Esophagus squamous epithelium (tissue), 5 donors: ENCODE measurements at regions not wholly inside any gene's neighbourhood (a gene's known extent, or its start where the extent isn't known, plus 50 kb on each side); places are given as distances from the start of the nearest gene placed in this dataset.

Experiments used
- DNase-seq: peaks from one replicate; lab custom pipeline; 2025; lab: John Stamatoyannopoulos, UW
- H3K27ac ChIP-seq, 4 donors: fragments of 200-600 bp; sonication (generic); one replicate each; pipeline ENCODE4 v1.5.1; 2016 to 2019; ENCODE audit warnings: mild to moderate bottlenecking in 1 of 4
- H3K27me3 ChIP-seq, 4 donors: fragments of 200-600 bp; sonication (generic); 1 replicate in 3 of 4; 2 replicates in 1 of 4; pipeline versions ENCODE4 v1.5.1 to v1.6.0; 2017 to 2021; ENCODE audit warnings: antibody characterized with exemption in 1 of 4
- H3K36me3 ChIP-seq, 3 donors: fragments of 200-600 bp; sonication (generic); one replicate each; pipeline ENCODE4 v1.5.1; 2016 to 2019
- H3K4me1 ChIP-seq, 3 donors: fragments of 200-600 bp; sonication (generic); one replicate each; pipeline ENCODE4 v1.5.1; 2017 to 2019
- H3K4me3 ChIP-seq, 4 donors: fragments of 200-600 bp; sonication (generic); 1 replicate in 3 of 4; 2 replicates in 1 of 4; pipeline ENCODE4 v1.5.1; 2016 to 2019; ENCODE audit warnings: mild to moderate bottlenecking in 2 of 4, moderate library complexity in 1 of 4
- H3K9me3 ChIP-seq, 3 donors: fragments of 200-600 bp; sonication (generic); one replicate each; pipeline ENCODE4 v1.5.1; 2016 to 2019
- POLR2A ChIP-seq, 4 donors: fragments of 450-650 bp; IDR thresholded peaks; one replicate each; pipeline ENCODE4 v1.6.1; 2017; ENCODE audit warnings: antibody characterized with exemption in 4 of 4, mild to moderate bottlenecking in 4 of 4, moderate library complexity in 3 of 4
- WGBS, 2 donors: methylation state at CpG; one replicate each; pipeline ENCODE4 v1.1.5; 2018; 5-methylcytosine and 5-hydroxymethylcytosine counted together
- intact Hi-C: fragments of 100-400 bp; cut with DNase I; formaldehyde crosslinking; loops from one replicate; pipeline ENCODE4 v1.15.0; 2022
- TF ChIP-seq, protein P1 (sequence below), 6 experiments: fragments of 450-650 bp in 4 of 6; fragments of 200-600 bp in 2 of 6; sonication (generic) in 2 of 6; IDR thresholded peaks; one replicate each; pipeline ENCODE4 v1.5.1; 2016 to 2019; ENCODE audit warnings: antibody characterized with exemption in 6 of 6, mild to moderate bottlenecking in 4 of 6, moderate library complexity in 4 of 6
- donor health status: DM: yes; HTN: yes; CAD: no.

- H3K27me3 ChIP-seq: no peaks in the 10 kb centered on the region
- no peak overlapping the region for H3K4me3 ChIP-seq
- H3K4me1 ChIP-seq: no peaks in the 10 kb centered on the region
- intact Hi-C loops: no loop called here
- TF ChIP-seq, protein P1, sequence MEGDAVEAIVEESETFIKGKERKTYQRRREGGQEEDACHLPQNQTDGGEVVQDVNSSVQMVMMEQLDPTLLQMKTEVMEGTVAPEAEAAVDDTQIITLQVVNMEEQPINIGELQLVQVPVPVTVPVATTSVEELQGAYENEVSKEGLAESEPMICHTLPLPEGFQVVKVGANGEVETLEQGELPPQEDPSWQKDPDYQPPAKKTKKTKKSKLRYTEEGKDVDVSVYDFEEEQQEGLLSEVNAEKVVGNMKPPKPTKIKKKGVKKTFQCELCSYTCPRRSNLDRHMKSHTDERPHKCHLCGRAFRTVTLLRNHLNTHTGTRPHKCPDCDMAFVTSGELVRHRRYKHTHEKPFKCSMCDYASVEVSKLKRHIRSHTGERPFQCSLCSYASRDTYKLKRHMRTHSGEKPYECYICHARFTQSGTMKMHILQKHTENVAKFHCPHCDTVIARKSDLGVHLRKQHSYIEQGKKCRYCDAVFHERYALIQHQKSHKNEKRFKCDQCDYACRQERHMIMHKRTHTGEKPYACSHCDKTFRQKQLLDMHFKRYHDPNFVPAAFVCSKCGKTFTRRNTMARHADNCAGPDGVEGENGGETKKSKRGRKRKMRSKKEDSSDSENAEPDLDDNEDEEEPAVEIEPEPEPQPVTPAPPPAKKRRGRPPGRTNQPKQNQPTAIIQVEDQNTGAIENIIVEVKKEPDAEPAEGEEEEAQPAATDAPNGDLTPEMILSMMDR (IDR thresholded peaks at IDR 0.05): no peak
- no peak for TF ChIP-seq POLR2A (IDR thresholded peaks at IDR 0.05)
- no peaks in the 10 kb centered on the region for H3K36me3 ChIP-seq
- H3K9me3 ChIP-seq: peaks cover 0 to 5% (median 0%) of the 10 kb centered on the region in 3 donors
- no peak overlapping the region for H3K27ac ChIP-seq
- 82 to 87% methylated on average over 3 of the region's 3 CpGs for WGBS, 2 donors
- no peak for DNase-seq
These were observed 65.1 kb downstream of the SPRY4 start for GRCh38 chr5:142259758-142260157.

GRCh38 chr5:142255831-142256230 lies 69.0 kb downstream of the SPRY4 start:
- intact Hi-C loops: no loop called here
- Histone ChIP-seq H3K4me3 (no peak overlapping the region), H3K9me3 (peaks cover 0 to 5% (median 0%) of the 10 kb centered on the region in 3 donors), H3K27ac (no peak overlapping the region), H3K36me3 (no peaks in the 10 kb centered on the region), H3K27me3 (no peaks in the 10 kb centered on the region), H3K4me1 (no peaks in the 10 kb centered on the region)
- DNase-seq: no peak
- 80 to 83% methylated on average over 1 of the region's 1 CpG for WGBS, 2 donors
- TF ChIP-seq POLR2A (IDR thresholded peaks at IDR 0.05): no peak
- TF ChIP-seq, protein P1 (IDR thresholded peaks at IDR 0.05): no peak

- H3K4me3 ChIP-seq: no peak overlapping the region
- DNase-seq: no peak
- intact Hi-C loops: no loop called here
- H3K27ac ChIP-seq: no peak overlapping the region
- WGBS, 2 donors: 49% methylated on average over 3 of the region's 3 CpGs
- no peaks in the 10 kb centered on the region for H3K36me3 ChIP-seq
- H3K4me1 ChIP-seq: no peaks in the 10 kb centered on the region
- TF ChIP-seq, protein P1 (IDR thresholded peaks at IDR 0.05): no peak
- TF ChIP-seq POLR2A (IDR thresholded peaks at IDR 0.05): no peak
- H3K9me3 ChIP-seq: peaks cover 0 to 5% (median 0%) of the 10 kb centered on the region in 3 donors
- H3K27me3 ChIP-seq: no peaks in the 10 kb centered on the region
These were observed 70.4 kb downstream of the SPRY4 start for GRCh38 chr5:142254431-142254830.

DNA sequence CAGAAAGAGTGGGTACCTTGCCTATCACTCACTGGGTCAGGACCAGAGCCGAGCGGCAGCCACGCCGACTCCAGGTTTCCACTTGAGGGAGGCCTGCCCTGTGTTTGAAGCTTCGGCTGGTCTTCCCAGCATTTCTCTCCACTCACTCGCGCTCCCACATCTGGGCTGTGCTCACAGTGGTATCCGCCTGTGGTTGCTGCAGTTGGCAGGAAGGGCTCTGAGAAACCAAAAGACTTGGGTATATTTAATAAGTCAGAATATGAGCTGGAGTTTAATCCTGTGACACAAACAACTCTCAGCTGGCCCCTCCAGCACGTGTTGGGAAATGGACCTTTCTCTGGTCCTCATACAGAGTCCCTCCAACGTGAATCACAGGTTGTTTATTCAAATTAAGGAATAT lies 70.9 kb downstream of the SPRY4 start:
- no peaks in the 10 kb centered on the region for H3K4me1 ChIP-seq
- H3K9me3 ChIP-seq: peaks cover 0 to 5% (median 0%) of the 10 kb centered on the region in 3 donors
- no peak overlapping the region for H3K27ac ChIP-seq
- intact Hi-C loops: no loop called here
- H3K4me3 ChIP-seq: no peak overlapping the region
- DNase-seq: no peak
- TF ChIP-seq POLR2A (IDR thresholded peaks at IDR 0.05): no peak
- TF ChIP-seq, protein P1 (IDR thresholded peaks at IDR 0.05): no peak
- 72 to 74% methylated on average over 10 of the region's 10 CpGs for WGBS, 2 donors
- H3K36me3 ChIP-seq: no peaks in the 10 kb centered on the region
- H3K27me3 ChIP-seq: no peaks in the 10 kb centered on the region

GRCh38 chr5:142250119-142250518 lies 74.7 kb downstream of the SPRY4 start:
- DNase-seq: no peak
- H3K4me1 ChIP-seq: peaks cover 0 to 15% (median 3%) of the 10 kb centered on the region in 3 donors
- no peaks in the 10 kb centered on the region for H3K9me3 ChIP-seq
- intact Hi-C loops: no loop called here
- no peaks in the 10 kb centered on the region for H3K36me3 ChIP-seq
- no peak overlapping the region for H3K4me3 ChIP-seq
- TF ChIP-seq POLR2A (IDR thresholded peaks at IDR 0.05): no peak
- TF ChIP-seq, protein P1 (IDR thresholded peaks at IDR 0.05): no peak
- no peak overlapping the region for H3K27ac ChIP-seq
- no peaks in the 10 kb centered on the region for H3K27me3 ChIP-seq
